GM12864 (cell line): ENCODE measurements at regions not wholly inside any gene's neighbourhood (a gene's known extent, or its start where the extent isn't known, plus 50 kb on each side); places are given as distances from the start of the nearest gene placed in this dataset.
"Not testable (repeated sequence)": the region's sequence is repeated elsewhere in the genome, so short reads cannot be mapped to it uniquely, and the experiment has no call there.

Experiments used
- DNase-seq: peaks from one replicate; pipeline ENCODE4 v3.0.0-alpha.2; 2011; ENCODE audit warnings: low read depth
- H3K4me3 ChIP-seq: 2 replicates; pipeline ENCODE4 v1.5.1; 2011; ENCODE audit warnings: mild to moderate bottlenecking, low read depth, low read length, control low read depth
- CTCF ChIP-seq: IDR thresholded peaks from 2 replicates; pipeline ENCODE4 v1.5.1; 2011; ENCODE audit warnings: low read depth, mild to moderate bottlenecking, moderate library complexity, low read length, control low read depth, inconsistent platforms; ENCODE audit errors: missing control alignments

- no peak for TF ChIP-seq CTCF
- DNase-seq, result peak; percentile 50
- no peak overlapping the region for H3K4me3 ChIP-seq
Observed at GRCh38 chr5:50501491-50502228, 60.6 kb upstream of the EMB start.

GRCh38 chr5:50513028-50513457 lies 72.0 kb upstream of the EMB start:
- H3K4me3 ChIP-seq, DNase-seq: not testable (repeated sequence)

GRCh38 chr5:50521060-50521459 lies 80.0 kb upstream of the EMB start:
- H3K4me3 ChIP-seq, DNase-seq: not testable (repeated sequence)

GRCh38 chr5:50527514-50528060 lies 86.5 kb upstream of the EMB start:
- not testable (repeated sequence) for DNase-seq, H3K4me3 ChIP-seq

- no peak overlapping the region for H3K4me3 ChIP-seq
- no peak for TF ChIP-seq CTCF
- no peak for DNase-seq
Observed at GRCh38 chr5:50535393-50535792, 94.3 kb upstream of the EMB start.

- not testable (repeated sequence) for DNase-seq
Observed at GRCh38 chr5:50537534-50537933, 96.4 kb upstream of the EMB start.

GRCh38 chr5:50547303-50547702 lies 106.2 kb upstream of the EMB start:
- no peak overlapping the region for H3K4me3 ChIP-seq
- DNase-seq, result no peak
- TF ChIP-seq CTCF, result no peak

More at GRCh38 chr5:50537534-50537933, 96.4 kb upstream of the EMB start:
- H3K4me3 ChIP-seq, result not testable (repeated sequence)

GRCh38 chr5:50550267-50550666 lies 109.2 kb upstream of the EMB start:
- no peak for TF ChIP-seq CTCF

GRCh38 chr5:50550993-50551392 lies 109.9 kb upstream of the EMB start:
- no peak for DNase-seq
- no peak overlapping the region for H3K4me3 ChIP-seq
- no peak for TF ChIP-seq CTCF

More at GRCh38 chr5:50550267-50550666, 109.2 kb upstream of the EMB start:
- DNase-seq, result no peak
- no peak overlapping the region for H3K4me3 ChIP-seq
